Neutrophil (primary cell): ENCODE measurements at regions not wholly inside any gene's neighbourhood (a gene's known extent, or its start where the extent isn't known, plus 50 kb on each side); places are given as distances from the start of the nearest gene placed in this dataset.

Experiments
- H3K27ac ChIP-seq: fragments of 200-600 bp; sonication (generic); 2 replicates; pipeline ENCODE4 v1.5.1; 2016; ENCODE audit warnings: mild to moderate bottlenecking, moderate library complexity
- H3K27me3 ChIP-seq: fragments of 200-600 bp; sonication (generic); 2 replicates; pipeline ENCODE4 v1.6.0; 2016; ENCODE audit warnings: mild to moderate bottlenecking
- H3K36me3 ChIP-seq: fragments of 200-600 bp; sonication (generic); 2 replicates; pipeline ENCODE4 v1.5.1; 2017
- H3K4me1 ChIP-seq, 2 experiments: fragments of 200-600 bp in 1 of 2; sonication (generic) in 1 of 2; 1 replicate in 1 of 2; 2 replicates in 1 of 2; pipeline versions ENCODE4 v1.5.1 to v1.6.1; 2013 to 2016; ENCODE audit warnings: low read depth in 1 of 2, low read length in 1 of 2, mild to moderate bottlenecking in 1 of 2, moderate library complexity in 1 of 2; ENCODE audit not compliant: control insufficient read depth in 1 of 2, insufficient read depth in 1 of 2
- H3K4me3 ChIP-seq, 2 experiments: fragments of 200-600 bp in 1 of 2; sonication (generic) in 1 of 2; 1 replicate in 1 of 2; 2 replicates in 1 of 2; pipeline ENCODE4 v1.5.1; 2013 to 2016; ENCODE audit warnings: low read depth in 1 of 2, low read length in 1 of 2, mild to moderate bottlenecking in 1 of 2, moderate library complexity in 1 of 2
- H3K9me3 ChIP-seq: fragments of 200-600 bp; sonication (generic); 2 replicates; pipeline ENCODE4 v1.5.1; 2016
- CTCF ChIP-seq: fragments of 200-600 bp; sonication (generic); IDR thresholded peaks from 2 replicates; pipeline ENCODE4 v1.5.1; 2016; ENCODE audit warnings: antibody characterized with exemption

- Histone ChIP-seq H3K4me3 (no peak overlapping the region), H3K27me3 (no peaks in the 10 kb centered on the region), H3K27ac (no peak overlapping the region), H3K4me1 (no peaks in the 10 kb centered on the region), H3K9me3 (no peaks in the 10 kb centered on the region), H3K36me3 (no peaks in the 10 kb centered on the region)
- TF ChIP-seq CTCF, result no peak
Observed at GRCh38 chr12:46617167-46617566, 208.6 kb downstream of the SLC38A4 start.

- no peak for TF ChIP-seq CTCF
- no peaks in the 10 kb centered on the region for H3K9me3 ChIP-seq
- no peaks in the 10 kb centered on the region for H3K36me3 ChIP-seq
- H3K4me1 ChIP-seq, result no peaks in the 10 kb centered on the region
- H3K27ac ChIP-seq, result no peak overlapping the region
- no peaks in the 10 kb centered on the region for H3K27me3 ChIP-seq
- no peak overlapping the region for H3K4me3 ChIP-seq
Observed at GRCh38 chr12:46610754-46611153, 215.0 kb downstream of the SLC38A4 start.

- no peak overlapping the region for H3K27ac ChIP-seq
- H3K9me3 ChIP-seq, result no peaks in the 10 kb centered on the region
- H3K27me3 ChIP-seq, result no peaks in the 10 kb centered on the region
- no peaks in the 10 kb centered on the region for H3K4me1 ChIP-seq
- H3K4me3 ChIP-seq, result no peak overlapping the region
- no peak for TF ChIP-seq CTCF
- H3K36me3 ChIP-seq, result no peaks in the 10 kb centered on the region
Observed at GRCh38 chr12:46609674-46610073, 216.1 kb downstream of the SLC38A4 start.

- Histone ChIP-seq H3K4me3 (no peak overlapping the region), H3K27ac (no peak overlapping the region)
Observed at GRCh38 chr12:46609273-46609623, 216.5 kb downstream of the SLC38A4 start.

GRCh38 chr12:46608431-46609272, 217.1 kb downstream of the SLC38A4 start:
- no peaks in the 10 kb centered on the region for H3K9me3 ChIP-seq
- H3K36me3 ChIP-seq, result no peaks in the 10 kb centered on the region
- H3K27me3 ChIP-seq, result no peaks in the 10 kb centered on the region
- H3K4me3 ChIP-seq, result no peak overlapping the region
- TF ChIP-seq CTCF, result no peak
- no peak overlapping the region for H3K27ac ChIP-seq
- no peaks in the 10 kb centered on the region for H3K4me1 ChIP-seq

More at GRCh38 chr12:46609273-46609623, 216.5 kb downstream of the SLC38A4 start:
- no peaks in the 10 kb centered on the region for H3K9me3 ChIP-seq
- no peaks in the 10 kb centered on the region for H3K36me3 ChIP-seq
- TF ChIP-seq CTCF, result no peak
- no peaks in the 10 kb centered on the region for H3K4me1 ChIP-seq
- H3K27me3 ChIP-seq, result no peaks in the 10 kb centered on the region
